ENCODE measurements at regions not wholly inside any gene's neighbourhood (a gene's known extent, or its start where the extent isn't known, plus 50 kb on each side); places are given as distances from the start of the nearest gene placed in this dataset.
A peak's percentile ranks its signal among the peaks of the same experiment; 100 is the strongest.

DNA sequence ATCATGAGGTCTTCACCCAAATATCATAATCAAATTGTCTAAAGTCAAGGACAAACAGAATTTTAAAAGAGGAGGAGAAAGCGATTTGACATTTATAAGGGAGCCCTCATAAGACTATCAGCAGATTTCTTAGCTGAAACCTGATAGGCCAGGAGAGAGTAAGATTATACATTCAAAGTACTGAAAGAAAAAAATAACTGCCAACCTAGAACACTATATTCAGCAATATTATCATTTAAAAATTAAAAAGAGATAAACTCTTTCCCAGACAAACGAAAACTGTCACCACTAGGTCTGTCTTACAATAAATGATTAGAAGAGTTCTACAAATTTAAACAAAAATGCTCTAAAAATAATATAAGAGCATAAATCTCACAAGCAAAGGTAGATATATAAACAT, 154.1 kb upstream of the TMEM106B start:
- ChIA-PET CTCF (no interaction called here), POLR2A (no interaction called here)
- Mint-ChIP-seq H3K4me3 (no peak overlapping the region), H3K4me1 (no peaks in the 10 kb centered on the region), H3K36me3 (ENCODE audit: low read depth) (no peaks in the 10 kb centered on the region), H3K9me3 (peaks cover 12% of the 10 kb centered on the region), H3K27me3 (peaks cover 4% of the 10 kb centered on the region), H3K27ac (no peak overlapping the region)
- ATAC-seq (ENCODE audit: low read depth): no peak
- no peak for DNase-seq
- intact Hi-C loops (cut with micrococcal nuclease): no loop called here
- TF ChIP-seq, protein P1, sequence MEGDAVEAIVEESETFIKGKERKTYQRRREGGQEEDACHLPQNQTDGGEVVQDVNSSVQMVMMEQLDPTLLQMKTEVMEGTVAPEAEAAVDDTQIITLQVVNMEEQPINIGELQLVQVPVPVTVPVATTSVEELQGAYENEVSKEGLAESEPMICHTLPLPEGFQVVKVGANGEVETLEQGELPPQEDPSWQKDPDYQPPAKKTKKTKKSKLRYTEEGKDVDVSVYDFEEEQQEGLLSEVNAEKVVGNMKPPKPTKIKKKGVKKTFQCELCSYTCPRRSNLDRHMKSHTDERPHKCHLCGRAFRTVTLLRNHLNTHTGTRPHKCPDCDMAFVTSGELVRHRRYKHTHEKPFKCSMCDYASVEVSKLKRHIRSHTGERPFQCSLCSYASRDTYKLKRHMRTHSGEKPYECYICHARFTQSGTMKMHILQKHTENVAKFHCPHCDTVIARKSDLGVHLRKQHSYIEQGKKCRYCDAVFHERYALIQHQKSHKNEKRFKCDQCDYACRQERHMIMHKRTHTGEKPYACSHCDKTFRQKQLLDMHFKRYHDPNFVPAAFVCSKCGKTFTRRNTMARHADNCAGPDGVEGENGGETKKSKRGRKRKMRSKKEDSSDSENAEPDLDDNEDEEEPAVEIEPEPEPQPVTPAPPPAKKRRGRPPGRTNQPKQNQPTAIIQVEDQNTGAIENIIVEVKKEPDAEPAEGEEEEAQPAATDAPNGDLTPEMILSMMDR (IDR thresholded peaks at IDR 0.05): no peak

DNA sequence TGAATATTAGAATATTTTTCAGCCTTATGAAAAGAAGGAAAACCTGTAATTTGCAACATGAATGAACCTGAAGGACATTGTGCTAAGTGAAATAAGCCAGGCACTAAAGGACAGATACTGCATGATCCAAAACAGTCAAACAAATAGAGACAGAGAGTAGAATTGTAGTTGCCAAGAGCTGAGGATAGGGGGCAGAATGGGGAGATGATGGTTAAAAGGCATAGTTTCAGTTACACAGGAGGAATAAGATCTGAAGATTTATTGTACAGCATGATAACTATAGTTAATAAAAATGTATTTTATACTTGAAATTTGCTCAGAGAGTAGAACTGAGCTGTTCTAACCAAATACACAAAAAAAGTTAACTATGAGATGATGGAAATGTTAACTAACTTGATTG, 149.0 kb upstream of the TMEM106B start:
- peaks cover 7% of the 10 kb centered on the region for H3K9me3 Mint-ChIP-seq
- H3K4me3 Mint-ChIP-seq: no peak overlapping the region
- TF ChIP-seq, protein P1 (IDR thresholded peaks at IDR 0.05): no peak
- ATAC-seq (ENCODE audit: low read depth): no peak
- no peaks in the 10 kb centered on the region for H3K36me3 Mint-ChIP-seq (ENCODE audit: low read depth)
- ChIA-PET CTCF (interaction anchor here (0.8 kb wide), 1 partner anchor 9 kb away, joined by 3 read pairs; no protein-coding TSS in a partner anchor), POLR2A (no interaction called here)
- H3K27me3 Mint-ChIP-seq: peaks cover 4% of the 10 kb centered on the region
- H3K27ac Mint-ChIP-seq: no peak overlapping the region
- DNase-seq: no peak
- intact Hi-C loops (cut with micrococcal nuclease): no loop called here
- H3K4me1 Mint-ChIP-seq: peaks cover 6% of the 10 kb centered on the region

DNA sequence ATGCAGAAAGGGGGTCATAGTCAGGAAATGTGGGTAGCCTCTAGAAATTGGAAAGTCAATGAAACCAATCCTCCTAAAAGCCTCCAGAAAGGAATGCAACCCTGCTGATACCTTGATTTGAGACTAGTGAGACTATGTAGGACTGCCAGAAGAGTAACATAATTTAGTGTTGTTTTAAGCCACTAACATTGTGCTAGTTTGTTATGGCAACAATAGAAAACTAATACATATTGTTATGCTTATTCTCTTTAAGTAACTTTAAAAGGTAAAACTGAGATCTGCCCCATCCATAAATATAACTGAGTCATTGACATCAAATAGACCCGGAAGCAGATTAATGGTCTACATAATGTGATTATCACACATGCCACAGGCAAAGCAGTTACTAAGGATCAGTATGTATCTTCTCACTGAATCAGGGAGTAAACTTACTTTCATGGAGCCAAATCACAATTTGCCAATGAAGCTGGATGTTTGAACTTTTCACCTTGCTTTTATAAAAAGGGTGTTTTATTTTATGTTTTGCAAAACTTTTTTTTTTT, 146.4 kb upstream of the TMEM106B start:
- DNase-seq (no peak), ATAC-seq (ENCODE audit: low read depth) (no peak)
- ChIA-PET CTCF (interaction anchor here (0.8 to 1.3 kb wide), 2 partner anchors 10 to 257 kb away, joined by 3 to 5 read pairs; no protein-coding TSS in a partner anchor), POLR2A (no interaction called here)
- intact Hi-C loops (cut with micrococcal nuclease): loop anchor here (5.0 kb wide), 2 partner anchors 148 to 637 kb away; partner anchors contain the start of gene TMEM106B
- Mint-ChIP-seq H3K36me3 (ENCODE audit: low read depth) (no peaks in the 10 kb centered on the region), H3K4me3 (no peak overlapping the region), H3K27ac (no peak overlapping the region), H3K27me3 (no peaks in the 10 kb centered on the region), H3K9me3 (no peaks in the 10 kb centered on the region), H3K4me1 (peaks cover 8% of the 10 kb centered on the region)
- TF ChIP-seq, protein P1 (IDR thresholded peaks at IDR 0.05): no peak

DNA sequence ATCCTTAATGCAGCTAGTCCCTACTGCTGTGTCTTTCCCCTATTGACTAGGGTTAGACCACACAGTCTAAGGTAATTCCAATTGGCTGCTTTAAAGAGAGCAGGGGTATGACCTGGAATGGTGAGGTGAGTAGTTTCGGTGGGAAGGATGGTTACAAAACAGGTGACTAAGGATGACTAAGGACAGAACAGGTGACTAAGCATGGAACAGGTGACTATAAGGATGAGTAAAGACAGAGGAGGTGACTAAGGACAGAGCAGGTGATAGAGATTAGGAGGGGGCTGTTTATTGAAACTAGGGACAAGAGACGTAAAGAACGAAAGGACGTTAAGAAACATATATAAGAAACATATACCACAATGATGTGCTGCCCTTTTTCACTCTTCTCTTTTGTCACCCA, 145.1 kb upstream of the TMEM106B start:
- H3K27me3 Mint-ChIP-seq: no peaks in the 10 kb centered on the region
- no peak for DNase-seq
- TF ChIP-seq, protein P1 (IDR thresholded peaks at IDR 0.05): no peak
- POLR2A ChIA-PET: no interaction called here
- intact Hi-C loops (cut with micrococcal nuclease): loop anchor here (5.0 kb wide), 2 partner anchors 146 to 639 kb away; partner anchors contain the start of gene TMEM106B
- no peaks in the 10 kb centered on the region for H3K9me3 Mint-ChIP-seq
- no peak overlapping the region for H3K4me3 Mint-ChIP-seq
- H3K27ac Mint-ChIP-seq: no peak overlapping the region
- H3K4me1 Mint-ChIP-seq: peaks cover 8% of the 10 kb centered on the region
- CTCF ChIA-PET: interaction anchor here (1.2 to 1.3 kb wide), 2 partner anchors 256 to 425 kb away, joined by 3 to 5 read pairs; no protein-coding TSS in a partner anchor
- H3K36me3 Mint-ChIP-seq (ENCODE audit: low read depth): no peaks in the 10 kb centered on the region
- ATAC-seq (ENCODE audit: low read depth): no peak

DNA sequence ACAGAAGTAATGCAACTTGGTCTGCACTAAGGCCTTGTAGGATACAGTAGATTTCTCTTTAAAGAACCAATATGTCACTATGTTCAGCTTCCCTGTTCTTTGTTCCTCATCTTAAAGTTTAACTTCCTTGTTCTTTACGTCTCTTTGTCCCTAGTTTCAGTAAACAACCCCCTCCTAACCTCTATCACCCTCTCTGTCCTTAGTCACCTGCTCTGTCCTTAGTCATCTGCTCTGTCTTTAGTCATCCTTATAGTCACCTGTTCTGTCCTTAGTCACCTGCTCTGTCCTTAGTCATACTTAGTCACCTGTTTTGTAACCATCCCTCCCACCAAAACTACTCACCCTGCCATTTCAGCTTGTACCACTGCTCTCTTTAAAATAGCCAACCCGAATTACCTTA, 144.6 kb upstream of the TMEM106B start:
- Mint-ChIP-seq H3K4me3 (no peak overlapping the region), H3K4me1 (peaks cover 8% of the 10 kb centered on the region), H3K9me3 (no peaks in the 10 kb centered on the region), H3K27ac (no peak overlapping the region), H3K27me3 (no peaks in the 10 kb centered on the region), H3K36me3 (ENCODE audit: low read depth) (no peaks in the 10 kb centered on the region)
- DNase-seq (no peak), ATAC-seq (ENCODE audit: low read depth) (peak; percentile 45)
- TF ChIP-seq, protein P1 (IDR thresholded peaks at IDR 0.05): no peak
- intact Hi-C loops (cut with micrococcal nuclease): loop anchor here (5.0 kb wide), 2 partner anchors 146 to 639 kb away; partner anchors contain the start of gene TMEM106B
- POLR2A ChIA-PET: no interaction called here
- CTCF ChIA-PET: interaction anchor here (0.9 to 1.2 kb wide), 2 partner anchors 256 to 424 kb away, joined by 3 to 5 read pairs; no protein-coding TSS in a partner anchor

All from activated B cell treated with CpG ODN at 0.5 μM for 24 hours (primary cell).